ENCODE measurements at regions not wholly inside any gene's neighbourhood (a gene's known extent, or its start where the extent isn't known, plus 50 kb on each side); places are given as distances from the start of the nearest gene placed in this dataset.
A peak's percentile ranks its signal among the peaks of the same experiment; 100 is the strongest.

DNA sequence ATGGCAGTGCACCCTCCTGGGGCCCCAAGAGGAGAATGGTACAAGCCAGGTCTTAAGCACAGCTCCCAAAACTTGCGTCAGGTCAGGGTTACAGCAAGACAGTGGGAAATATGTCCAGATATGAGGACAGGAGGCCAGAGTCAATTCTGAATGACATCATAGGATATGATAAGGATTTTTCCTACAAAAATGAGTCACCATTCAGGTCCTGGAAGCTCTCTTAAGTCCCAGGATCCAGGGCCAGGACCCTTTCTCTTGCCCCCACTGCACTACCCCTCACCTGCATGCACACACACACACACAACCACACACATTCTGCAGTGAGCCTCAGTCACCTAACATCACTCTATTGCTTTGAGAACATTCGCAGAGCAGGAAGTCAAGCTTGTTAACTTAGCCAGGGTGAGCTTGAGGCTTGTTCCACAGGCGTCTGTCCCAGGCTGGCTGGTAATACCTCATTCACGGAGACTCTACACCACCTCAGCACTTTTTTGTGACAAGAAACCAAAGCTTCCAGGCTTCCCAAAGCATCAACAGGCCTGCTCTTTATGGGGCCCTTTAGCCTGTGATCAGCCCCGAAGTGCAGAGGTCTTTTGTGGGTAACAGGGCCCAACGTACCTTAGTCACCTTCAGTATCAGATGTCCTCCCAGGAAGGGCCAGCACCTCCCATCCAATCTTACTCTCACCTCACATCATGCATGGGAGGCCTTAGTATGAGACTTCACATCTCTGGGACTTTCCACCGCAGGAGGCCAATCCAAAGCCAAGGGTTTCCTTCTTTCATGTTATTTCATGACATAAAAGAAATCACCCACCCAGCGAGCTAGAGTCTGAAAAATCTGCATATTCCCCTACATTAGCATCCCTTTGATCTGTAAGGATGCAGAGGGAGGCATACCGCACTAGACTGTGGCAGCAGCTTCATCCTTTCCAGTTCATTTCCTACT lies 74.0 kb upstream of the LIPC start:
- DNase-seq (ENCODE audit: low read depth in 1 of 2, low spot score in 1 of 2) (peak in 1 of 2 experiments; percentile 29), ATAC-seq (peak; percentile 25 to 34; a peak in 3 of 6 replicates), FAIRE-seq (no peak)
- Histone ChIP-seq H3K4me1 (peaks cover 13% of the 10 kb centered on the region; the same call in 1 of the 3 replicates), H3K4me3 (no peak overlapping the region), H3K9me3 (no peaks in the 10 kb centered on the region), H3K27ac (peak overlapping the region in 1 of 2 experiments; percentile 17; a peak in 3 of 6 replicates), H3K4me2 (no peak overlapping the region)
- ChIA-PET POLR2A (no interaction called here), CTCF (interaction anchor here (0.9 to 1.7 kb wide), 7 partner anchors 15 to 69 kb away, joined by 3 to 6 read pairs (median 3); no protein-coding TSS in a partner anchor)
- TF ChIP-seq ZSCAN20 (CRISPR knock-in tag; IDR thresholded peaks at IDR 0.05) (no peak), FOSL2 (IDR thresholded peaks at IDR 0.05) (no peak), FOSL2 (CRISPR knock-in tag; IDR thresholded peaks at IDR 0.05) (peak; percentile 56; the same call in 1 of the 2 replicates), RNF2 (IDR thresholded peaks at IDR 0.05; ENCODE audit: borderline replicate concordance, low read depth) (no peak)
- WGBS (ENCODE audit: missing lambda C conversion rate), result 86% methylated on average over 9 of the region's 9 CpGs

DNA sequence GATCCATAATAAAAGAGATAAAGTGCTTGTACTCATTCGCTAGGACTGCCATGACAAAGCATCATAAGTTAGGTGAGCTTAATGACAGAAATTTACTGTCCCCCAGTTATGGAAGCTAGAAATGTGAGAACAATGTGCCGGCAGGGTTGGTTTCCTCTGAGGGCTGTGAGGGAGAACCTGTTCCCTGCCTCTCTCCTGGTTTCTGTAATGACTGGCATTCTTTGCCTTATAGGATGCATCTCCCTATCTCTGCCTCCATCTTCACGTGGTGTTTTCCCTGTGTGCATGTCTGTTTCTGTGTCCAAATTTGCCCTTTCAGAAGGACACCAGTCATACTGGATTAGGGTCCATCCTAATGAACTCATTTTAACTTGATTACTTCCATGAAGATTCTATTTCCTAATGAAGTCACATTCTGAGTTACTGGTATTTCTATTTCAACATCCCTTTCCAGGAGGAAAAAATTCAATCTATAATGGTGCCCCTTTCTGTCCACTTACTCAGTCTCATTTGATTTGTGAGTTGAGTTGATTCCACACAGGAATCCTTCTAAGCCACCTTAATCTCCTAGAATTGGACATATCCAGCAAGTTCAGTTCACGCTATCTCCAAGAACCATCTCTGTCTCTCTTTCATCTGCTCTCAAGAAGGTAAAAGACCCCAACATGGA lies 71.2 kb upstream of the LIPC start:
- FAIRE-seq (no peak), DNase-seq (ENCODE audit: low read depth in 1 of 2, low spot score in 1 of 2) (no peak), ATAC-seq (no peak)
- whole genome bisulfite sequencing (ENCODE audit: missing lambda C conversion rate), result 80% methylated on average over 4 of the region's 4 CpGs
- TF ChIP-seq PHF8 (IDR thresholded peaks at IDR 0.05; ENCODE audit: borderline replicate concordance, low read depth) (no peak), CHD4 (IDR thresholded peaks at IDR 0.05; ENCODE audit: borderline replicate concordance) (no peak), CBX8 (IDR thresholded peaks at IDR 0.05) (no peak), SREBF2 (IDR thresholded peaks at IDR 0.05) (no peak), MAZ (IDR thresholded peaks at IDR 0.05; ENCODE audit: borderline replicate concordance, low read depth, low read length) (no peak), HOXA7 (CRISPR knock-in tag; IDR thresholded peaks at IDR 0.05) (no peak), MYC (IDR thresholded peaks at IDR 0.05; ENCODE audit: borderline replicate concordance, low read length) (no peak), HOXB13 (CRISPR knock-in tag; IDR thresholded peaks at IDR 0.05; ENCODE audit: low read depth) (no peak), KDM1A (IDR thresholded peaks at IDR 0.05; ENCODE audit: low read depth) (no peak), POLR2A (IDR thresholded peaks at IDR 0.05; ENCODE audit: low read length) (no peak), RCOR1 (IDR thresholded peaks at IDR 0.05; ENCODE audit: low read depth, low read length) (no peak), EHMT2 (IDR thresholded peaks at IDR 0.05; ENCODE audit: low read depth) (no peak)
- TF ChIP-seq, protein P1, sequence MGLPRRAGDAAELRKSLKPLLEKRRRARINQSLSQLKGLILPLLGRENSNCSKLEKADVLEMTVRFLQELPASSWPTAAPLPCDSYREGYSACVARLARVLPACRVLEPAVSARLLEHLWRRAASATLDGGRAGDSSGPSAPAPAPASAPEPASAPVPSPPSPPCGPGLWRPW (IDR thresholded peaks at IDR 0.05), result no peak
- TF ChIP-seq, protein P2, sequence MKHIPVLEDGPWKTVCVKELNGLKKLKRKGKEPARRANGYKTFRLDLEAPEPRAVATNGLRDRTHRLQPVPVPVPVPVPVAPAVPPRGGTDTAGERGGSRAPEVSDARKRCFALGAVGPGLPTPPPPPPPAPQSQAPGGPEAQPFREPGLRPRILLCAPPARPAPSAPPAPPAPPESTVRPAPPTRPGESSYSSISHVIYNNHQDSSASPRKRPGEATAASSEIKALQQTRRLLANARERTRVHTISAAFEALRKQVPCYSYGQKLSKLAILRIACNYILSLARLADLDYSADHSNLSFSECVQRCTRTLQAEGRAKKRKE (CRISPR knock-in tag; IDR thresholded peaks at IDR 0.05; ENCODE audit: low read depth), result no peak
- TF ChIP-seq, protein P3, sequence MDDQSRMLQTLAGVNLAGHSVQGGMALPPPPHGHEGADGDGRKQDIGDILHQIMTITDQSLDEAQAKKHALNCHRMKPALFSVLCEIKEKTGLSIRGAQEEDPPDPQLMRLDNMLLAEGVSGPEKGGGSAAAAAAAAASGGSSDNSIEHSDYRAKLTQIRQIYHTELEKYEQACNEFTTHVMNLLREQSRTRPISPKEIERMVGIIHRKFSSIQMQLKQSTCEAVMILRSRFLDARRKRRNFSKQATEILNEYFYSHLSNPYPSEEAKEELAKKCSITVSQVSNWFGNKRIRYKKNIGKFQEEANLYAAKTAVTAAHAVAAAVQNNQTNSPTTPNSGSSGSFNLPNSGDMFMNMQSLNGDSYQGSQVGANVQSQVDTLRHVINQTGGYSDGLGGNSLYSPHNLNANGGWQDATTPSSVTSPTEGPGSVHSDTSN (IDR thresholded peaks at IDR 0.05), result no peak
- TF ChIP-seq, protein P4, sequence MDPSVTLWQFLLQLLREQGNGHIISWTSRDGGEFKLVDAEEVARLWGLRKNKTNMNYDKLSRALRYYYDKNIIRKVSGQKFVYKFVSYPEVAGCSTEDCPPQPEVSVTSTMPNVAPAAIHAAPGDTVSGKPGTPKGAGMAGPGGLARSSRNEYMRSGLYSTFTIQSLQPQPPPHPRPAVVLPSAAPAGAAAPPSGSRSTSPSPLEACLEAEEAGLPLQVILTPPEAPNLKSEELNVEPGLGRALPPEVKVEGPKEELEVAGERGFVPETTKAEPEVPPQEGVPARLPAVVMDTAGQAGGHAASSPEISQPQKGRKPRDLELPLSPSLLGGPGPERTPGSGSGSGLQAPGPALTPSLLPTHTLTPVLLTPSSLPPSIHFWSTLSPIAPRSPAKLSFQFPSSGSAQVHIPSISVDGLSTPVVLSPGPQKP (IDR thresholded peaks at IDR 0.05; ENCODE audit: low read depth, low read length), result no peak
- Histone ChIP-seq H3K4me3 (no peak overlapping the region), H3K4me1 (peaks cover 13% of the 10 kb centered on the region; the same call in 1 of the 3 replicates), H3K4me2 (no peak overlapping the region), H3K9me3 (no peaks in the 10 kb centered on the region), H3K27ac (0 out of 6 replicates have a peak overlapping the region, but pooled peaks of 1 of the 2 experiments have one; percentile 8)
- ChIA-PET POLR2A (no interaction called here), CTCF (interaction anchor here (0.7 to 2.5 kb wide), 5 partner anchors 10 to 104 kb away, joined by 3 to 8 read pairs (median 5); no protein-coding TSS in a partner anchor)
